H9 (cell line): ENCODE measurements at regions not wholly inside any gene's neighbourhood (a gene's known extent, or its start where the extent isn't known, plus 50 kb on each side); places are given as distances from the start of the nearest gene placed in this dataset.

Source experiments
- DNase-seq: peaks from one replicate; pipeline ENCODE4 v3.0.0-alpha.2; 2017
- H2AFZ ChIP-seq: one replicate; pipeline ENCODE4 v1.6.1; 2013; ENCODE audit warnings: mild to moderate bottlenecking, low read length, control low read depth, moderate library complexity
- H2AK5ac ChIP-seq: 2 replicates; pipeline ENCODE4 v1.6.1; 2013; ENCODE audit warnings: low read length, control low read depth, mixed read lengths; ENCODE audit not compliant: insufficient read length
- H2BK120ac ChIP-seq: one replicate; pipeline ENCODE4 v1.6.1; 2013; ENCODE audit warnings: low read depth, mild to moderate bottlenecking, low read length, control low read depth, inconsistent platforms; ENCODE audit not compliant: poor library complexity, severe bottlenecking
- H2BK12ac ChIP-seq: 2 replicates; pipeline ENCODE4 v1.6.1; 2013; ENCODE audit warnings: low read length, control low read depth, mixed read lengths, low read depth; ENCODE audit not compliant: insufficient read length
- H2BK15ac ChIP-seq: 2 replicates; pipeline ENCODE4 v1.6.1; 2013; ENCODE audit warnings: low read depth, low read length, control low read depth
- H2BK20ac ChIP-seq: one replicate; pipeline ENCODE4 v1.6.1; 2013; ENCODE audit warnings: low read depth, mild to moderate bottlenecking, low read length, control low read depth, inconsistent platforms; ENCODE audit not compliant: poor library complexity, severe bottlenecking
- H2BK5ac ChIP-seq: 2 replicates; pipeline ENCODE4 v1.6.1; 2013; ENCODE audit warnings: low read length, control low read depth, mixed read lengths; ENCODE audit not compliant: insufficient read length
- H3K14ac ChIP-seq: 2 replicates; pipeline ENCODE4 v1.6.1; 2013; ENCODE audit warnings: low read length, control low read depth; ENCODE audit not compliant: insufficient read depth
- H3K18ac ChIP-seq: 2 replicates; pipeline ENCODE4 v1.6.1; 2013; ENCODE audit warnings: low read depth, mild to moderate bottlenecking, mixed read lengths, low read length, control low read depth; ENCODE audit not compliant: insufficient read length
- H3K23ac ChIP-seq: 2 replicates; pipeline ENCODE4 v1.6.1; 2013; ENCODE audit warnings: low read length, control low read depth, mixed read lengths, low read depth; ENCODE audit not compliant: insufficient read length
- H3K23me2 ChIP-seq: 2 replicates; pipeline ENCODE4 v1.6.1; 2013; ENCODE audit warnings: low read depth, mild to moderate bottlenecking, mixed read lengths, low read length, control low read depth; ENCODE audit not compliant: insufficient read length, poor library complexity, severe bottlenecking
- H3K27ac ChIP-seq: 2 replicates; pipeline ENCODE4 v1.5.1; 2013; ENCODE audit warnings: low read length, control low read depth, mixed read lengths, low read depth; ENCODE audit not compliant: insufficient read length
- H3K27me3 ChIP-seq: 2 replicates; pipeline ENCODE4 v1.6.1; 2013; ENCODE audit warnings: low read length, control low read depth, inconsistent platforms; ENCODE audit not compliant: insufficient read depth
- H3K4ac ChIP-seq: 2 replicates; pipeline ENCODE4 v1.6.1; 2013; ENCODE audit warnings: low read depth, mild to moderate bottlenecking, control low read depth, inconsistent platforms, low read length, moderate library complexity
- H3K4me1 ChIP-seq: 2 replicates; pipeline ENCODE4 v1.6.1; 2013; ENCODE audit warnings: low read length, control low read depth, inconsistent platforms; ENCODE audit not compliant: insufficient read depth
- H3K4me2 ChIP-seq: 2 replicates; pipeline ENCODE4 v1.6.1; 2013; ENCODE audit warnings: low read length, control low read depth, mixed read lengths; ENCODE audit not compliant: insufficient read length, insufficient read depth
- H3K56ac ChIP-seq: 2 replicates; pipeline ENCODE4 v1.6.1; 2013; ENCODE audit warnings: low read depth, mild to moderate bottlenecking, mixed read lengths, low read length, control low read depth; ENCODE audit not compliant: insufficient read length
- H3K79me1 ChIP-seq: 2 replicates; pipeline ENCODE4 v1.6.1; 2013; ENCODE audit warnings: low read depth, mild to moderate bottlenecking, moderate library complexity, low read length, control low read depth, inconsistent platforms; ENCODE audit not compliant: insufficient read depth, poor library complexity, severe bottlenecking
- H3K79me2 ChIP-seq: 2 replicates; pipeline ENCODE4 v1.6.1; 2013; ENCODE audit warnings: low read length, control low read depth, inconsistent platforms; ENCODE audit not compliant: insufficient read depth
- H3K9ac ChIP-seq: 2 replicates; pipeline ENCODE4 v1.6.1; 2013; ENCODE audit warnings: low read length, control low read depth, mixed read lengths; ENCODE audit not compliant: insufficient read length; ENCODE audit errors: extremely low read depth
- H3K9me3 ChIP-seq: one replicate; pipeline ENCODE4 v1.6.1; 2013; ENCODE audit warnings: low read depth, low read length, inconsistent platforms; ENCODE audit not compliant: control insufficient read depth
- H3T11ph ChIP-seq: one replicate; pipeline ENCODE4 v1.6.1; 2013; ENCODE audit warnings: mild to moderate bottlenecking, low read length, control low read depth, inconsistent platforms
- H4K20me1 ChIP-seq: one replicate; pipeline ENCODE4 v1.6.1; 2013; ENCODE audit not compliant: control insufficient read depth, insufficient read length, insufficient read depth
- H4K5ac ChIP-seq: 2 replicates; pipeline ENCODE4 v1.6.1; 2013; ENCODE audit warnings: low read depth, mild to moderate bottlenecking, mixed read lengths, low read length, control low read depth; ENCODE audit not compliant: insufficient read length
- H4K8ac ChIP-seq: replicated peaks from 2 replicates; pipeline ENCODE4 v1.6.1; 2013; ENCODE audit warnings: low read length, control low read depth, mixed read lengths, low read depth; ENCODE audit not compliant: insufficient read length
- H4K91ac ChIP-seq: 2 replicates; pipeline ENCODE4 v1.6.1; 2013; ENCODE audit warnings: low read depth, mild to moderate bottlenecking, moderate library complexity, mixed read lengths, low read length, control low read depth; ENCODE audit not compliant: insufficient read length
- H3K27ac Mint-ChIP-seq, 3 experiments: 2 replicates in 2 of 3; 3 replicates in 1 of 3; pipeline ENCODE4 v1.8.0; 2020 to 2021; ENCODE audit warnings: mixed read lengths in 3 of 3, mild to moderate bottlenecking in 1 of 3, moderate library complexity in 1 of 3
- H3K27me3 Mint-ChIP-seq: 2 replicates; pipeline ENCODE4 v1.8.0; 2021; ENCODE audit warnings: low read depth, mild to moderate bottlenecking, moderate library complexity, mixed read lengths
- H3K36me3 Mint-ChIP-seq, 3 experiments: 2 replicates in 2 of 3; 3 replicates in 1 of 3; pipeline ENCODE4 v1.8.0; 2020 to 2021; ENCODE audit warnings: low read depth in 3 of 3, mixed read lengths in 3 of 3; ENCODE audit not compliant: insufficient read depth in 1 of 3
- H3K4me1 Mint-ChIP-seq, 2 experiments: 2 replicates each; pipeline ENCODE4 v1.8.0; 2020; ENCODE audit warnings: mixed read lengths in 2 of 2
- H3K4me3 Mint-ChIP-seq, 2 experiments: 2 replicates in 1 of 2; 3 replicates in 1 of 2; pipeline ENCODE4 v1.8.0; 2020 to 2021; ENCODE audit warnings: mild to moderate bottlenecking in 2 of 2, mixed read lengths in 2 of 2, moderate library complexity in 1 of 2
- H3K9me3 Mint-ChIP-seq, 2 experiments: 2 replicates in 1 of 2; 3 replicates in 1 of 2; pipeline ENCODE4 v1.8.0; 2020; ENCODE audit warnings: mild to moderate bottlenecking in 2 of 2, mixed read lengths in 2 of 2, moderate library complexity in 1 of 2
- WGBS: extraction: QIAGEN DNeasy Blood & Tissue Kit; methylation state at CpG from one replicate; pipeline ENCODE4 v1.1.7; 2013; ENCODE audit warnings: missing lambda C conversion rate, low lambda C conversion rate, mixed read lengths; ENCODE audit not compliant: insufficient read length; ENCODE audit errors: extremely low coverage; 5-methylcytosine and 5-hydroxymethylcytosine counted together
- TF ChIP-seq, protein P1 (sequence below): fragments of 200-600 bp; sonication (generic); conservative IDR thresholded peaks from 3 replicates; pipeline ENCODE4 v1.8.0; 2021; ENCODE audit warnings: antibody characterized with exemption, mild to moderate bottlenecking

DNA sequence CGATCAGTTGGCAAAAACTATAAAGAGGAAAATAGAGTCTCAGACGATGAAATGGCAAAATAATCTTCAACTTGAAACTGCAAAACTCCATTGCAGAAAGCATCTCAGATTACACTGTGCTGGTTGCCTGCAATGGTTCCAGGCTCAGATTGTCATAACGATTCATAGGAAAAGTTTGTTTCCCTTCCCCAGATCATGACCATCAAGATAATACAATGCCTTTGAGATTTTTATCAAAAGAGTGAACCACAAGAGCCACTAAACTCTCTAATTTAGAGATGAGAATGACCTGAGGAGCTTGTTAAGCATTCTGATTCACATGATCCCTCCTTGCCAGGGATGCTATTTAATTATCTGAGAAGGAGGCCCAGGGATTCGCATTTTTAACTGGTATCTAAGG lies 52.6 kb upstream of the ITGA1 start:
- H3K56ac ChIP-seq = no peak overlapping the region
- H3K23ac ChIP-seq = no peak overlapping the region
- DNase-seq = no peak
- H3K27ac Mint-ChIP-seq = no peak overlapping the region
- no peak overlapping the region for H3K4ac ChIP-seq
- no peak overlapping the region for H4K8ac ChIP-seq
- H3K18ac ChIP-seq = no peak overlapping the region
- no peak overlapping the region for H2BK5ac ChIP-seq
- peaks cover 0 to 5% (median 1%) of the 10 kb centered on the region in 3 experiments; a peak in 3 of 7 replicates for H3K36me3 Mint-ChIP-seq
- TF ChIP-seq, protein P1, sequence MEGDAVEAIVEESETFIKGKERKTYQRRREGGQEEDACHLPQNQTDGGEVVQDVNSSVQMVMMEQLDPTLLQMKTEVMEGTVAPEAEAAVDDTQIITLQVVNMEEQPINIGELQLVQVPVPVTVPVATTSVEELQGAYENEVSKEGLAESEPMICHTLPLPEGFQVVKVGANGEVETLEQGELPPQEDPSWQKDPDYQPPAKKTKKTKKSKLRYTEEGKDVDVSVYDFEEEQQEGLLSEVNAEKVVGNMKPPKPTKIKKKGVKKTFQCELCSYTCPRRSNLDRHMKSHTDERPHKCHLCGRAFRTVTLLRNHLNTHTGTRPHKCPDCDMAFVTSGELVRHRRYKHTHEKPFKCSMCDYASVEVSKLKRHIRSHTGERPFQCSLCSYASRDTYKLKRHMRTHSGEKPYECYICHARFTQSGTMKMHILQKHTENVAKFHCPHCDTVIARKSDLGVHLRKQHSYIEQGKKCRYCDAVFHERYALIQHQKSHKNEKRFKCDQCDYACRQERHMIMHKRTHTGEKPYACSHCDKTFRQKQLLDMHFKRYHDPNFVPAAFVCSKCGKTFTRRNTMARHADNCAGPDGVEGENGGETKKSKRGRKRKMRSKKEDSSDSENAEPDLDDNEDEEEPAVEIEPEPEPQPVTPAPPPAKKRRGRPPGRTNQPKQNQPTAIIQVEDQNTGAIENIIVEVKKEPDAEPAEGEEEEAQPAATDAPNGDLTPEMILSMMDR = no peak
- no peaks in the 10 kb centered on the region for H3K9me3 ChIP-seq
- H3K4me2 ChIP-seq = no peak overlapping the region
- H2BK20ac ChIP-seq = no peak overlapping the region
- no peak overlapping the region for H3K4me3 Mint-ChIP-seq
- no peaks in the 10 kb centered on the region for H3K79me1 ChIP-seq
- H2BK12ac ChIP-seq = no peak overlapping the region
- no peaks in the 10 kb centered on the region for H3K27me3 ChIP-seq
- no peak overlapping the region for H2AK5ac ChIP-seq
- no peak overlapping the region for H3K27ac ChIP-seq
- no peak overlapping the region for H2BK120ac ChIP-seq
- H3K23me2 ChIP-seq = no peaks in the 10 kb centered on the region
- no peak overlapping the region for H3K14ac ChIP-seq
- H4K91ac ChIP-seq = no peak overlapping the region
- H3T11ph ChIP-seq = no peak overlapping the region
- no peak overlapping the region for H4K5ac ChIP-seq
- peaks cover 8 to 9% of the 10 kb centered on the region in 2 experiments; a peak in 4 of 5 replicates for H3K9me3 Mint-ChIP-seq
- WGBS = no CpG with 5 or more reads among the region's 4 CpGs
- no peaks in the 10 kb centered on the region for H3K27me3 Mint-ChIP-seq
- H3K9ac ChIP-seq = no peak overlapping the region
- H3K4me1 Mint-ChIP-seq = no peaks in the 10 kb centered on the region
- H3K79me2 ChIP-seq = no peaks in the 10 kb centered on the region
- H3K4me1 ChIP-seq = no peaks in the 10 kb centered on the region
- no peak overlapping the region for H2AFZ ChIP-seq
- no peaks in the 10 kb centered on the region for H4K20me1 ChIP-seq
- H2BK15ac ChIP-seq = no peak overlapping the region
